Activated CD8-positive, alpha-beta memory T cell treated with anti-CD3 and anti-CD28 coated beads, Interleukin-2, amount 50 U/mL, for 1 hour (primary cell): ENCODE measurements at regions not wholly inside any gene's neighbourhood (a gene's known extent, or its start where the extent isn't known, plus 50 kb on each side); places are given as distances from the start of the nearest gene placed in this dataset.
"Not testable (repeated sequence)": the region's sequence is repeated elsewhere in the genome, so short reads cannot be mapped to it uniquely, and the experiment has no call there.

Experiments
- DNase-seq: peaks from one replicate; pipeline ENCODE4 v3.0.0-alpha.2; 2020; ENCODE audit errors: extremely low read depth

GRCh38 chr1:98575955-98576354 lies 85.6 kb upstream of the SNX7 start:
- DNase-seq: no peak

DNA sequence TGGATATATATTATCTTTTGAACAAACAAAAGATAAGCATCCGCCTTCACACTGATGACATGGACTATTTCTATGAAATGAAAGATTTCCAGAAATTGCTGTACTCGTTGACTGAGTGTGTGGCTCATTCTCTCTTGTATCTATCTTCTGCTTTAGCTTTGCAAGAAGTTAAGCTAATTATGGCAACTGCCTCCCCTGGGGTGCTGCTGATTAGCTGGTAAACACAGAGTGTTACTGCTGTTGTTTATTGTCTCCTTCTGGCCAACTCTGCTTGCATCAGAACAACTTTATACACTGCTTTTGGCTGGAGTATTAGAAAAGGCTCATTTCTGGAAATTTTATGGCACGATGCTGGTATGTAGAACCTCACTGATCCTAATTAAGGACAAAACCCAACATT lies 95.6 kb upstream of the SNX7 start:
- DNase-seq: no peak

DNA sequence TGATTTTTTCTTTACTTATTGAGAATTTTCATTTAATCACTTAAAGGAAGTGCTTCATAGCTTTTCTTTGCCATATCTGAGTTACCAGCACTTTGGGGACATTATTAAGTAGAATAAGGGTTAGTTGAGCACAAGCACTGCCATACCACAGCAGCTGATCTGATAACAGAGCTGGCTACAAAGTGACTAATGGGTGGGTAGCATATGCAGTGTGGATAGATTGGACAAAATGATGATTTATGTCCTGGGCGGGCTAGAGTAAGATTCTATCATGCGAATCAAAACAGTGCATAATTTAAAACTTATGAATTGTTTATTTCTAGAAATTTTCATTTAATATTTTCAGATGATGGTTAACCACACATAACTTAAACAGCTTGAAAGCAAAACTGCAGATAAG lies 102.2 kb upstream of the SNX7 start:
- no peak for DNase-seq

DNA sequence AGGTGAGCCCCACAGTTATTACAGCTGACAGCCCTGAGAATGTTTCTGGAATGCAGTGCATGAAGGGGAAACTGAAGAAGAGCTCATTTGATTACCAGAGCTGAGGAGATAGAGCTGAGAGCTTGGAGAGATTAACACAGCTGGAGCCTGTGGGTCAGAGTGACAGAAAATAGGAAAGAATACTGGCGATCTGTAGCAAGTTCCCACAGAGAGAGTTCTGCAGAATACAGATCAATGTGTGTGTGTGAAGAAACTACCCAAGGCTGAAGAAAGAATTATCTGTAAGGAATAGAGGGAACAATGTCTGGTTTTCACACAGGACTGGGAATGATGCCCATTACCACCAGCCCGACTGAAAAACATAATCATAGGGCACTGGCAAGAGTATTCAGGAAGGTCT lies 103.6 kb upstream of the SNX7 start:
- no peak for DNase-seq

DNA sequence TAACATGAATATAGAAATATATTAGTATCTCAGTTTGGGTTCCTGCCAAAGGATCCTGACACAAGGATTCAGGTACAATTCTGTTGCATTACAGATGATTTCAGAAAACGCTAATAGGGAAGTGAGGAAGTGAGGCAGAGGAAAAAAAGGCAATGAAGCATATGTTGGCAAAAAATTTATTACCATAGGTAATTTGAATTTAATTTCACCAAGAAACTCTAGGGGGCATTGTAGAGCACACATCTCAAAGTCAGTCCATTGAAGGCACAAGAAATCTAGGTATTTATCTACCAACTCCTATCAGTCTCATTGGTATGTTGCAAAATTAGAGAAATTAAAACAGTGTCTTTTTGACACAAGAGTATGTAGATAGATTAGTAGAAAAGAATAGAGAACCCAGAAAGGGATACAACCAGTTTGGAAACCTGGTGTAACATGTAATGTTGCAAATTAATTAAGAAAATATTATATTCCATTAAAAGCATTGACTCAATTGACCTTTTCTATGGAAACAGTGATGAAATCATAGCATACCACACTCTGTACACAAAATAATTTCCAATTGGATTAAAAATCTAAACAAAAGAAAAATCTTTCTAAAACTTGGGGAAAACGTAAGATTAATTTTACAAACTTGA lies 104.9 kb upstream of the SNX7 start:
- DNase-seq: no peak

GRCh38 chr1:98555814-98556213 lies 105.7 kb upstream of the SNX7 start:
- DNase-seq: no peak

- DNase-seq: not testable (repeated sequence)
These were observed 108.9 kb upstream of the SNX7 start for GRCh38 chr1:98552576-98553074.

DNA sequence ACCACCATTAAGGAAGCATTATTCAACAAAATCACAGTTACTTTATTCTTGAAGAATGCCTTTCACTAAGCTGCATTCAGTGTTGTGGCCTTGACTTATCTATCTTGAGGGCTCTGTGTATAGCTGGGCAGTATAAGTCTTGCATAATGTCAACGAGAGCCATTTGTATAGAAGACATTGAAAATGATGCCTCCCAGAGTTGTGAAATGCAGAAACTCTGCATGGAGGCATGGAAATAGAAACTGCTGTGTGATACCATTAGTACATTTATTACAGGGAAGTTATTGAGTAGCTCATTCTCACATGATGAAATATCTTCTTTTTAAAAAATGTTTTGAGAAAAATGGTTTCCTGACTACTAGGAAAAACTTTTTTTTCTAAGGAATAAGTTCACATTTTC lies 111.4 kb upstream of the SNX7 start:
- no peak for DNase-seq

DNA sequence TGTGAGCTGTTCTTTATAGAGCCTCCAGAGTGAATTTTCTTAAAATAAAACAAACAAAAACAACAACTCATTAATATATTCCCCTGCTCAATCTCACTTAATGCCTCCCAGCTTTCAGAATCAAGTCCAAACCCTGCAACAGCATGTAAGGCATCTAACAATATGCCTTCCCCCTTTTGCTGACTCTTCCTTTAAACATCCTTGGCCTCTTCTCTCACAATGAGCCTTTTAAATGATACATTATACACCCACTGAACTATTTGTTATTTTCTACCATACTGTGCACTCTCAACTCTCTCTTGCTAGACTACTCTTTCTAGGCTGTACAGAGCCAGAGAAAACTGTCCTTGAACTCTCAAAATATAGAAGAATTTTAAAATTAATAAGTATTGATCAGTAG lies 115.2 kb upstream of the SNX7 start:
- DNase-seq: no peak

DNA sequence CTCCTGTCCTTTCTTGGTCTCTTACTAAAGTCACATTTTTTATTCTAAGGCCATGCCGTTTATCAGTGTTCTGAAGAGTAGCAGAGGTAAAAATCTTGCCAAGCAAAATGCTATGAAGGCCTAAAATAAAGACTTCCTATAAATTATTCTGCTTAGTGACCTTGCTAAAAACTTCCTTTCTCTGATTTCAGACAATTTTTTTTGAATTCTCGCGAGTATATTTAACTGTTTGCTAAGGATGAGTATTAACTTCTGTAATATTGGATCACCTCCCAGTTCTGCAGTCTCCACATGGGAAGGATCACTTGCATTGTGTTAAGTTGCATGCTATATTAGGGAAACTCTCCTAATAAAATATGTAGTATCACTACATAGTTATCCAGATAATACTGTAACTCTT lies 123.4 kb upstream of the SNX7 start:
- DNase-seq: no peak

GRCh38 chr1:98523256-98523655 lies 138.3 kb upstream of the SNX7 start:
- no peak for DNase-seq

GRCh38 chr1:98516306-98516705 lies 145.2 kb upstream of the SNX7 start:
- DNase-seq: no peak

DNA sequence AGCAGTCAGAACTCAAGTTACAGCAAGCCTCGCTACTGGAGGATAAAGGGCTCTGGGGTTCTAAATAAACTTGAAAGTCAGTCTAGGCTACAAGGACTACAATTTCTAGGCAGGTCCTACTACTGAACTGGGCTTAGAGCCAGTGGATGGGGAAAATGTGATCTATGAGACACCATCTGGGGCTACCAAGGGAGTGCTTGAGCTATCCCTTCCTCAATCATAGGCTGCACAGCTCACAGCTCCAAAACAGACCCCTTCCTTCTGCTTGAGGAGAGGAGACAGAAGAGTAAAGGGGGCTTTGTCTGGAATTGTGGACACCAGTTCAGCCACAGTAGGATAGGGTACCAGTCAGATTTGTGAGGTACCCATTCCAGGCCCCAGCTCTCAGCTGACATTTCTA lies 145.8 kb upstream of the SNX7 start:
- DNase-seq: no peak

GRCh38 chr1:98512216-98512615 lies 149.3 kb upstream of the SNX7 start:
- DNase-seq: not testable (repeated sequence)

DNA sequence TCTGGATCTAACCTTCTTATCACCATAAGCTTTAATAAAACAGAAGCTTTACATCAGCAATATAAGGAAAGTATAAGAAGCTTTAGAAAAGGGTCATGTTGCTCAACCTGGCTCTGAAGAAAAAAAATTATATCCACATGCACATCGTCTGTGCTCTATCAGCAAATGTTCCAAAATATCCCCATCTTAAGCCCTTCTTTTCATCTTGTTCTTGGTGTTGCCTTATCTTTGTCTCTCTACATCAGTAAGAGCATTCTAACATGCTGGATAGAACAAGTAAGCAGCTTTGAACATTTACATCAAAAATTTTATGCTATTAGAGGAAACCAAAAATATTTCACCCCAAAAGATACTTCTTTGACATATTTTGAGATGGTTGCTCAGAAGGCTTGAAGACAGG lies 157.8 kb upstream of the SNX7 start:
- DNase-seq: no peak

DNA sequence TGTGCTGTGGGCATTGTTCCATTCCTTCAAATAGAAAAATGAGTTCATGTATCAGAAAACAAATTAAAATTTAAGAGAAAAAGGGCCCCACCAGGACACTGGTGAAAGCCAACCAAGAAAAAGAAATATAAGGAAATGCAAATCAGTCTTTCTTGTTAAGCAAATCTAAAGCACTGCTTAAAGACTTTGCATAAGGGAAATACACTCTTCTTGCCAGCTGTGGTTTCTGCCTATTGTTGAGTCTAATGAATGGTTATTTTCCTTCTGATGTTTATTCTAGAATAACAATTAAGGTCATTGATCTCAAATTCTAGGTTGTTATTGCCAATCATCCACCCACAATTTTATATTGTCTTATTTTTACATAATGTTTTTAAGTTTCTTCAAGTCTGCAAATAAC lies 158.6 kb upstream of the SNX7 start:
- DNase-seq: no peak

- DNase-seq: no peak
These were observed 161.2 kb upstream of the SNX7 start for GRCh38 chr1:98500324-98500723.

- DNase-seq: no peak
These were observed 162.9 kb upstream of the SNX7 start for GRCh38 chr1:98498651-98499050.

GRCh38 chr1:98497497-98497896 lies 164.0 kb upstream of the SNX7 start:
- DNase-seq: no peak

- DNase-seq: no peak
These were observed 165.1 kb upstream of the SNX7 start for GRCh38 chr1:98496256-98496995.

DNA sequence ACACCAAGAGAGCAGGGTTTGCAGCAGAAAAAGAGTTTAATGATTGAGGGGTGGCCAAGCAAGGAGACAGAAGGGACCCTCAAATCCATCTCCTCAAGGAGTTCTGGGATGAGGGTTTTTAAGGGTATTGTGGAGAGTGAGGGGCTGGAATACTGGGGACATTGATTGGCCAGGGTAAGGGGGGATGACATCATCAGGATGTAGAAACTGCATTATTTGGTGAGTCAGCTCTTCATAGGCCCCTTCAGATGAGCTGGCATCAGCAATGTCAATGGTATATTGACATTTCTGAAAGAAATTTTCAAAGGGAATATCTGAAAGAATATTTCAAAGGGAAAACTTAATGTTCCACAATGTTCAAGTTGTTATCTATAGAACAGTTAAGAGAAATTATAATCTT lies 168.1 kb upstream of the SNX7 start:
- DNase-seq: no peak

- DNase-seq: no peak
These were observed 171.4 kb upstream of the SNX7 start for GRCh38 chr1:98490099-98490498.

DNA sequence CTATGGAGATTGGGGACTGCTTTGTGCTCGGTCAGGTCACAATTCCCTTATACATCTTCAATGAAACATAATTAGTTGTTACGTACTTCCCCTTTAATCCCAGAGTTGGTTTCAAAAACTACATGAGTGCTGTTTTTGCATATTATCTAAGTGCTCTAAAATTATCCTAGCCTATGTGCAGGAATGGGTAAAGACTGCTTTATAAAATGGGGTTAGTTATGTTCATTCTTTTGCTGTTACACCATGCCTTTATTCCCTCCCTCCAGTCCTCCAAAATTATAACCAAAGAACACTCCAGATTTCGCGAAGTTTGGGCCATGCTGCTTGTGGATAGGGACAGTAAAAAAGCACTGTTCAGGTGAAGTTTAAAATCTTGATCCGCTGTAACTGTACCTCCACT lies 173.9 kb upstream of the SNX7 start:
- DNase-seq: no peak

GRCh38 chr1:98482611-98483010 lies 178.9 kb upstream of the SNX7 start:
- DNase-seq: no peak
